ENCODE measurements at regions not wholly inside any gene's neighbourhood (a gene's known extent, or its start where the extent isn't known, plus 50 kb on each side); places are given as distances from the start of the nearest gene placed in this dataset.

- ChIA-PET CTCF (interaction anchor here (0.6 to 5.7 kb wide), 4 partner anchors 27 to 50 kb away, joined by 3 to 27 read pairs (median 3); no protein-coding TSS in a partner anchor), POLR2A (no interaction called here)
- 52% methylated on average over 18 of the region's 19 CpGs for WGBS (ENCODE audit: missing lambda C conversion rate)
- FAIRE-seq (no peak), ATAC-seq (peak in 1 of 2 experiments; percentile 38; a peak in 2 of 6 replicates), DNase-seq (ENCODE audit: low read depth in 1 of 2, low spot score in 1 of 2) (no peak)
- Histone ChIP-seq H3K4me3 (no peak overlapping the region), H3K27ac (no peak overlapping the region), H3K9me3 (no peaks in the 10 kb centered on the region), H3K4me1 (no peaks in the 10 kb centered on the region), H3K4me2 (no peak overlapping the region)
- TF ChIP-seq FOSB (CRISPR knock-in tag; IDR thresholded peaks at IDR 0.05): no peak
- no peak for TF ChIP-seq HOXB13 (CRISPR knock-in tag; IDR thresholded peaks at IDR 0.05; ENCODE audit: low read depth)
- TF ChIP-seq ZSCAN20 (CRISPR knock-in tag; IDR thresholded peaks at IDR 0.05): no peak
- no peak for TF ChIP-seq KDM5A (IDR thresholded peaks at IDR 0.05)
- no peak for TF ChIP-seq ZC3H11A (IDR thresholded peaks at IDR 0.05)
- no peak for TF ChIP-seq CBX8 (IDR thresholded peaks at IDR 0.05)
- TF ChIP-seq ESRRA (IDR thresholded peaks at IDR 0.05; ENCODE audit: borderline replicate concordance, low read length): no peak
- no peak for TF ChIP-seq TFCP2L1 (CRISPR knock-in tag; IDR thresholded peaks at IDR 0.05)
- TF ChIP-seq ATOH8 (CRISPR knock-in tag; IDR thresholded peaks at IDR 0.05; ENCODE audit: low read depth): no peak
- TF ChIP-seq ZNF302 (CRISPR knock-in tag; IDR thresholded peaks at IDR 0.05): no peak
- no peak for TF ChIP-seq POLR2A (IDR thresholded peaks at IDR 0.05; ENCODE audit: low read length)
- TF ChIP-seq USF2 (IDR thresholded peaks at IDR 0.05): no peak
- no peak for TF ChIP-seq NFE2L2 (conservative IDR thresholded peaks at IDR 0.05; ENCODE audit: low read length)
These were observed 50.2 kb upstream of the ZBTB43 start for GRCh38 chr9:126754436-126755316.
